GM18507 (cell line): ENCODE measurements at regions not wholly inside any gene's neighbourhood (a gene's known extent, or its start where the extent isn't known, plus 50 kb on each side); places are given as distances from the start of the nearest gene placed in this dataset.
A peak's percentile ranks its signal among the peaks of the same experiment; 100 is the strongest.
"Not testable (repeated sequence)": the region's sequence is repeated elsewhere in the genome, so short reads cannot be mapped to it uniquely, and the experiment has no call there.

ENCODE experiments used
- DNase-seq: peaks from one replicate; pipeline ENCODE4 v3.0.0; 2011; ENCODE audit warnings: low read depth; ENCODE audit not compliant: insufficient read length; ENCODE audit errors: extremely low spot score
- FAIRE-seq: peaks from 2 replicates; lab custom pipeline; 2011; peaks lifted over from hg19 to GRCh38; lab: Jason Lieb, UNC

- no peak for FAIRE-seq
- DNase-seq: no peak
Measured at GRCh38 chr13:22776394-22777186, 404.2 kb upstream of the SGCG start.

GRCh38 chr13:22777207-22777606, 403.6 kb upstream of the SGCG start:
- DNase-seq (no peak), FAIRE-seq (no peak)

- FAIRE-seq (no peak), DNase-seq (no peak)
Measured at GRCh38 chr13:22789027-22789593, 391.7 kb upstream of the SGCG start.

GRCh38 chr13:22789916-22790315, 390.9 kb upstream of the SGCG start:
- no peak for FAIRE-seq
- no peak for DNase-seq

GRCh38 chr13:22793598-22794134, 387.1 kb upstream of the SGCG start:
- no peak for DNase-seq
- no peak for FAIRE-seq

GRCh38 chr13:22800526-22801401, 380.0 kb upstream of the SGCG start:
- FAIRE-seq: no peak
- DNase-seq: no peak

- peak; percentile 1 for DNase-seq
- peak; percentile 29 for FAIRE-seq
Measured at GRCh38 chr13:22801402-22802003, 379.3 kb upstream of the SGCG start.

- DNase-seq: no peak
Measured at GRCh38 chr13:22812793-22813192, 368.0 kb upstream of the SGCG start.

GRCh38 chr13:22813531-22814377, 367.0 kb upstream of the SGCG start:
- not testable (repeated sequence) for FAIRE-seq, DNase-seq

More at GRCh38 chr13:22812793-22813192, 368.0 kb upstream of the SGCG start:
- no peak for FAIRE-seq

- FAIRE-seq, DNase-seq: not testable (repeated sequence)
Measured at GRCh38 chr13:22814433-22814832, 366.3 kb upstream of the SGCG start.

GRCh38 chr13:22821589-22821988, 359.2 kb upstream of the SGCG start:
- no peak for DNase-seq
- FAIRE-seq: no peak

GRCh38 chr13:22825186-22825585, 355.6 kb upstream of the SGCG start:
- FAIRE-seq (no peak), DNase-seq (no peak)

GRCh38 chr13:22828081-22828480, 352.7 kb upstream of the SGCG start:
- FAIRE-seq (no peak), DNase-seq (no peak)

- DNase-seq (no peak), FAIRE-seq (no peak)
Measured at GRCh38 chr13:22836475-22836874, 344.3 kb upstream of the SGCG start.

- DNase-seq (no peak), FAIRE-seq (no peak)
Measured at GRCh38 chr13:22837980-22838647, 342.7 kb upstream of the SGCG start.

- DNase-seq (no peak), FAIRE-seq (peak; percentile 63)
Measured at GRCh38 chr13:22839603-22840530, 340.9 kb upstream of the SGCG start.

- FAIRE-seq: no peak
- DNase-seq: no peak
Measured at GRCh38 chr13:22846551-22846950, 334.2 kb upstream of the SGCG start.
